ENCODE measurements at regions not wholly inside any gene's neighbourhood (a gene's known extent, or its start where the extent isn't known, plus 50 kb on each side); places are given as distances from the start of the nearest gene placed in this dataset.

- TF ChIP-seq POLR2AphosphoS5 (IDR thresholded peaks at IDR 0.05; ENCODE audit: insufficient read depth, low read depth, low read length) (no peak), EZH2 (IDR thresholded peaks at IDR 0.05; ENCODE audit: borderline replicate concordance, low read depth, low read length, severe bottlenecking) (no peak), POLR2A (IDR thresholded peaks at IDR 0.05; ENCODE audit: low read depth, low read length) (no peak)
Measured at GRCh38 chr11:28526406-28526751, 418.2 kb downstream of the METTL15 start.
